Calu3 (cell line): ENCODE measurements at regions not wholly inside any gene's neighbourhood (a gene's known extent, or its start where the extent isn't known, plus 50 kb on each side); places are given as distances from the start of the nearest gene placed in this dataset.

Experiments used
- BruUV-seq: library from RNA; stranded (reverse); fragments of 400-500 nt; replicated peaks from 2 replicates; lab custom pipeline; 2021; lab: Mats Ljungman, UMichigan
- CTCF ChIA-PET: fragments of 300-600 bp; sonication (Branson Sonifier 250); formaldehyde crosslinking; loops from one replicate; lab custom pipeline; 2022; ENCODE audit warnings: antibody characterized with exemption; lab: Charles Lee
- DNase-seq: peaks from one replicate; pipeline ENCODE4 v3.0.0; 2022
- H3K27ac Mint-ChIP-seq: one replicate; pipeline ENCODE4 v1.8.0; 2022; ENCODE audit warnings: mixed read lengths; ENCODE audit not compliant: unreplicated experiment
- H3K27me3 Mint-ChIP-seq: one replicate; pipeline ENCODE4 v1.8.0; 2022; ENCODE audit warnings: mixed read lengths; ENCODE audit not compliant: unreplicated experiment
- H3K36me3 Mint-ChIP-seq: one replicate; pipeline ENCODE4 v1.8.0; 2022; ENCODE audit warnings: mild to moderate bottlenecking, moderate library complexity, mixed read lengths; ENCODE audit not compliant: insufficient read depth, unreplicated experiment
- H3K4me1 Mint-ChIP-seq: one replicate; pipeline ENCODE4 v1.8.0; 2022; ENCODE audit warnings: mild to moderate bottlenecking, low read depth, mixed read lengths; ENCODE audit not compliant: unreplicated experiment
- H3K4me3 Mint-ChIP-seq: one replicate; pipeline ENCODE4 v1.8.0; 2022; ENCODE audit warnings: mild to moderate bottlenecking, low read depth, moderate library complexity, mixed read lengths; ENCODE audit not compliant: unreplicated experiment
- H3K9me3 Mint-ChIP-seq: one replicate; pipeline ENCODE4 v1.8.0; 2022; ENCODE audit warnings: low read depth, mixed read lengths; ENCODE audit not compliant: unreplicated experiment
- CTCF ChIP-seq: fragments of 200-600 bp; IDR thresholded peaks from one replicate; pipeline ENCODE4 v1.8.0; 2022; ENCODE audit warnings: antibody characterized with exemption; ENCODE audit not compliant: unreplicated experiment
- intact Hi-C: fragments of 100-400 bp; cut with micrococcal nuclease; formaldehyde crosslinking; loops from one replicate; pipeline ENCODE4 v1.10.0; 2022; ENCODE audit not compliant: unreplicated experiment

DNA sequence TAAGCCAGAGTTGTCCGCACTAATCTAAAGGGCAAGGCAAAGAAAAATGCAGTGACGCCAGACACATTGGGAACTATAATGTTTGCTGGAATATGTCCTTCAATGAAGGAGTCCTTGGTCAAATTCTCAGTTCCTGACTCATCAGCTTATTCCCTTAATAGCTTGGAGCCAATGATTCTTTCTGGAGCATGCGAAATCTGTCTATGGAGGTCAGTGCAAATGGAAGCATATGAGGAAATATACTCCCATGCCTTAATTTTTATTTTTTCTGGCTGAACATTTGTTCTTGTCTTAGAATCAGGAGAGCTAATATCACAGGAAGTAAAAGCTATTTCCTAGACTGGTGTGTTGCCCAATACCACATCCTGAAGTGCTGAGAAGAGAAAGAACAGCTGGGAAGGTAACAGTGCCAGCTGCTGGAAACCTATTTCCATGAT, 289.8 kb upstream of the SPRY2 start:
- Mint-ChIP-seq H3K4me1 (no peaks in the 10 kb centered on the region), H3K4me3 (no peak overlapping the region), H3K27me3 (no peaks in the 10 kb centered on the region), H3K9me3 (no peaks in the 10 kb centered on the region), H3K36me3 (no peaks in the 10 kb centered on the region), H3K27ac (no peak overlapping the region)
- intact Hi-C loops, result no loop called here
- no peak for DNase-seq
- CTCF ChIA-PET, result interaction anchor here (0.5 kb wide), 1 partner anchor 1937 kb away, joined by 5 read pairs; no protein-coding TSS in a partner anchor
- no peak for TF ChIP-seq CTCF
- BruUV-seq, result no TSS peak

DNA sequence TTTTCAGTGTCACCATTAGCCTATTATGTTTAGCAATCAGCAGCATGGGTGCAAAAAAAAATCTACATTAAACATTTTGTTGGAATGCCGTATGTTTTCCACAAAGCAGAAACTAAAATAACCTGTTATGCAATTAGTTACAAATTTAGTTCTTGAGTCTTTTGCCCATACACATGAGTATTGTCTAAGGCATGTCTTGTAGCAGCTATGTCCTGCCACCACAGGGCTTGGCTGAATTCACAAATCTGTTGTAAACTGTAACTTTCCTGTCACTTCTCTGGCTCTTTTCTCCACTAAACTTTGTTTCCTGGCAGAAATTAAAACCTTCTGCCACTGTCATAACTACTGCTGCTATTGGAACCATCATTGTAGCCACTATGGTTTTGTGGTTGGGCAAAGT, 277.9 kb upstream of the SPRY2 start:
- no TSS peak for BruUV-seq
- no peak for TF ChIP-seq CTCF
- no peaks in the 10 kb centered on the region for H3K36me3 Mint-ChIP-seq
- H3K4me1 Mint-ChIP-seq, result no peaks in the 10 kb centered on the region
- H3K4me3 Mint-ChIP-seq, result no peak overlapping the region
- no peak overlapping the region for H3K27ac Mint-ChIP-seq
- intact Hi-C loops, result no loop called here
- DNase-seq, result no peak
- CTCF ChIA-PET, result no interaction called here
- H3K27me3 Mint-ChIP-seq, result no peaks in the 10 kb centered on the region
- no peaks in the 10 kb centered on the region for H3K9me3 Mint-ChIP-seq

- intact Hi-C loops, result no loop called here
- no peaks in the 10 kb centered on the region for H3K9me3 Mint-ChIP-seq
- no peak overlapping the region for H3K27ac Mint-ChIP-seq
- DNase-seq, result no peak
- H3K36me3 Mint-ChIP-seq, result no peaks in the 10 kb centered on the region
- no TSS peak for BruUV-seq
- CTCF ChIA-PET, result no interaction called here
- H3K27me3 Mint-ChIP-seq, result no peaks in the 10 kb centered on the region
- no peak for TF ChIP-seq CTCF
- H3K4me3 Mint-ChIP-seq, result no peak overlapping the region
- H3K4me1 Mint-ChIP-seq, result no peaks in the 10 kb centered on the region
Observed at GRCh38 chr13:80612804-80613203, 271.9 kb upstream of the SPRY2 start.

- H3K4me1 Mint-ChIP-seq, result no peaks in the 10 kb centered on the region
- DNase-seq, result no peak
- no TSS peak for BruUV-seq
- no peak overlapping the region for H3K27ac Mint-ChIP-seq
- intact Hi-C loops, result no loop called here
- H3K4me3 Mint-ChIP-seq, result no peak overlapping the region
- TF ChIP-seq CTCF, result no peak
- H3K36me3 Mint-ChIP-seq, result no peaks in the 10 kb centered on the region
- no peaks in the 10 kb centered on the region for H3K9me3 Mint-ChIP-seq
- CTCF ChIA-PET, result no interaction called here
- no peaks in the 10 kb centered on the region for H3K27me3 Mint-ChIP-seq
Observed at GRCh38 chr13:80611310-80611709, 270.4 kb upstream of the SPRY2 start.
